SK-N-SH (cell line): ENCODE measurements at regions not wholly inside any gene's neighbourhood (a gene's known extent, or its start where the extent isn't known, plus 50 kb on each side); places are given as distances from the start of the nearest gene placed in this dataset.

Experiments
- EZH2phosphoT487 ChIP-seq: fragments of 200-600 bp; sonication (generic); IDR thresholded peaks from 2 replicates; pipeline ENCODE4 v1.6.1; 2017; ENCODE audit warnings: low read depth, mixed run types, mild to moderate bottlenecking, antibody characterized with exemption, moderate library complexity, borderline replicate concordance
- FOXM1 ChIP-seq: IDR thresholded peaks from 2 replicates; pipeline ENCODE4 v1.4.0; 2012; ENCODE audit warnings: low read depth, mild to moderate bottlenecking
- ZBTB33 ChIP-seq: IDR thresholded peaks from 2 replicates; pipeline ENCODE4 v1.4.0; 2012; ENCODE audit warnings: low read depth, borderline replicate concordance

- TF ChIP-seq FOXM1 (no peak), ZBTB33 (no peak), EZH2phosphoT487 (no peak)
Measured at GRCh38 chr20:54875307-54875706, 399.9 kb downstream of the DOK5 start.
